ENCODE measurements at regions not wholly inside any gene's neighbourhood (a gene's known extent, or its start where the extent isn't known, plus 50 kb on each side); places are given as distances from the start of the nearest gene placed in this dataset.

DNA sequence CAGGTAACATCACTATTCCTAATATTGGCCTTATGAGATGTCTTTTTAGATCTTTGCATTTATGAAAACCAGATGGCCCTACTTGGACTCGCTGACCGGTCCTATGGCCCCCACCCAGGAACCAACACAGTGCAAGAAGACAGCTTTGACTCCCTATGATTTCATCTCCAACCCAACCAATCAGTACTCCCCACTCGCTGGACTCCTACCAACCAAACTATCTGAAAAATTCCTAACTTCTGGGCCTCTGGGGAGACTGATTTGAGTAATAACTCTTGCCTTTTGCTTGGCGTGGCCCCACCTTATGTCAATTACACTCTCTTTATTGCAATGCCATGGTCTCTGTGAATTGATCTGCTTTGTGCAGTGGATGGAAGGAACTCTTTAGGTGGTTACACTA lies 828.9 kb downstream of the CDH11 start:
- TF ChIP-seq, protein P1, sequence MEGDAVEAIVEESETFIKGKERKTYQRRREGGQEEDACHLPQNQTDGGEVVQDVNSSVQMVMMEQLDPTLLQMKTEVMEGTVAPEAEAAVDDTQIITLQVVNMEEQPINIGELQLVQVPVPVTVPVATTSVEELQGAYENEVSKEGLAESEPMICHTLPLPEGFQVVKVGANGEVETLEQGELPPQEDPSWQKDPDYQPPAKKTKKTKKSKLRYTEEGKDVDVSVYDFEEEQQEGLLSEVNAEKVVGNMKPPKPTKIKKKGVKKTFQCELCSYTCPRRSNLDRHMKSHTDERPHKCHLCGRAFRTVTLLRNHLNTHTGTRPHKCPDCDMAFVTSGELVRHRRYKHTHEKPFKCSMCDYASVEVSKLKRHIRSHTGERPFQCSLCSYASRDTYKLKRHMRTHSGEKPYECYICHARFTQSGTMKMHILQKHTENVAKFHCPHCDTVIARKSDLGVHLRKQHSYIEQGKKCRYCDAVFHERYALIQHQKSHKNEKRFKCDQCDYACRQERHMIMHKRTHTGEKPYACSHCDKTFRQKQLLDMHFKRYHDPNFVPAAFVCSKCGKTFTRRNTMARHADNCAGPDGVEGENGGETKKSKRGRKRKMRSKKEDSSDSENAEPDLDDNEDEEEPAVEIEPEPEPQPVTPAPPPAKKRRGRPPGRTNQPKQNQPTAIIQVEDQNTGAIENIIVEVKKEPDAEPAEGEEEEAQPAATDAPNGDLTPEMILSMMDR (IDR thresholded peaks at IDR 0.05; ENCODE audit: low read depth, low read length, missing control alignments), result no peak
- DNase-seq (ENCODE audit: low read depth), result no peak
- no peak overlapping the region for H3K4me3 ChIP-seq (ENCODE audit: low read depth, low read length)

DNA sequence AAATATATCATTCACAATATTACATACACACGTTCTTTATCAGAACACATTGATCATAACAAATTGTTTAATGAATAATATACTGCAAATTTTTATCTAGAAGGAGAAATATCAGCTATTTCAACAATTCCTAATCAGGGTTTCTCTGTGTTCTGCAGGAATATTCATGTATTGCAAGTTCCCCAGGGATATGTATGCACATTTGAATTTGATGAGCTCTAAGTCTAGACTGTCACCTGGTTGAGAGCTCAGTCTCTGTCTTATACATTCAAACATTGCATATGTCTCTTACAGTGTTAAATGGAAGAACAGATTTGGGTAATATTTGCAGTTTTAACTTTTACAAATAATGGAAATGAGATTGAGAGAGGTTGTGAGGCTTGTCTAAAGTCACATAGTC lies 829.7 kb downstream of the CDH11 start:
- DNase-seq (ENCODE audit: low read depth), result no peak
- TF ChIP-seq, protein P1 (IDR thresholded peaks at IDR 0.05; ENCODE audit: low read depth, low read length, missing control alignments), result no peak
- no peak overlapping the region for H3K4me3 ChIP-seq (ENCODE audit: low read depth, low read length)

DNA sequence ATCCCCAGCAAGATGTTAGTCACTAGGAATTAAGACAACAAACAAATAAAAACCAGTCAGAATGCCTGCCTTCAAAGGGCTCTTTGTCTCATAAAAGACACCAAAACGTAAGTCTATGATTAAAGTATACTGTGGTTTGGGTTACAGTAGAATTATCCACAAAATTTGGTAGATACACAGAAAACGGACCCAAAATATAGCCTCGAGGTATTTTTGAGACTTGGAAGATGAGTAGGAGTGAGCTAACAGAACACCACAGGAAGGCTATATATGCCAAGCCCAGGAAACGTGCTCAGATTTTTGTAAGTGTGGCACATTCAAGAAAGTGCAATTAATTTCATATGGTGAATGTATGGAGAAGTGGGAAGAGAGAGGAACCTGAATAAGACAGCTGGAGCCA lies 831.4 kb downstream of the CDH11 start:
- no peak for DNase-seq (ENCODE audit: low read depth)
- no peak overlapping the region for H3K4me3 ChIP-seq (ENCODE audit: low read depth, low read length)
- TF ChIP-seq, protein P1 (IDR thresholded peaks at IDR 0.05; ENCODE audit: low read depth, low read length, missing control alignments), result no peak

DNA sequence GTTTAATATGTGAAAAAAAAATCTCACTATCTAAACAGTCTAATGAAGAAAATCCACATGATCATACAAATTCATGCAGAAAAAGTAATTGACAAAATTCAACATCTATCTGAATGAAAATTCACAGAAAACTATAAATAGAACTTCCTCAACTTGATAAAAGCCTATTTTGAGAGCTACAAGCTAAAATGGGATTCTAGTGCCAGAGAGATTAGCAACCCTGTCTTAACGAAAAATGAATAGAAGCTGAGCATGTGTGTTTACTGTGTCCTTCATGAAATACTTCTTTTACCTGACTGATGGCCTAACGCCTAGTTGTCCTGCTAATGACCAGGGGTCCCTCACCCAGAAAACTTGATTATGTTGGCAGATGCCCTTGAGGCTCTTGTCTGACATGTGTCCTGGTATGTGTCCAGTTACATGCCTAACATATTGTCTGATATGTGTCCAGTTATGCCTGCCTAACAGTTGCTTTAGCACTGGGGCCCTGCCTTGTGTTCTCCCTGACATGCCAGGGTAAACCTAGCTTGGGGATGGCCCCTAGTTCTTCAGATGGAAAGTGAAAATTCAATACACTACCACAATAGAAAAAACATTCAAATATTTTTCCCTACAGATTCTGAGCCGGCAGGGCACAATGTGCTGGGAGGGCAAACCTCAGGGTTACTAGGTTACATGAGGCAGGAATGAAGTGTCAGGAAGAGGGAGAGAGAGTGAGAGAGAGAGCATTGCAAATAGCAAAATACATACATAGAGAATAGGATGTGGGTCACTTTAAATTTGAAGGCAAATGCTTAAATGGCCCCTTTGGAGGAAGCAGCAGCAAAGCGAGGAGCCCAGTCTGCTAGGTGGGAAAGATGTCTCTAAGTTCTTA lies 834.0 kb downstream of the CDH11 start:
- TF ChIP-seq, protein P1 (IDR thresholded peaks at IDR 0.05; ENCODE audit: low read depth, low read length, missing control alignments), result no peak
- DNase-seq (ENCODE audit: low read depth), result no peak
- no peak overlapping the region for H3K4me3 ChIP-seq (ENCODE audit: low read depth, low read length)

DNA sequence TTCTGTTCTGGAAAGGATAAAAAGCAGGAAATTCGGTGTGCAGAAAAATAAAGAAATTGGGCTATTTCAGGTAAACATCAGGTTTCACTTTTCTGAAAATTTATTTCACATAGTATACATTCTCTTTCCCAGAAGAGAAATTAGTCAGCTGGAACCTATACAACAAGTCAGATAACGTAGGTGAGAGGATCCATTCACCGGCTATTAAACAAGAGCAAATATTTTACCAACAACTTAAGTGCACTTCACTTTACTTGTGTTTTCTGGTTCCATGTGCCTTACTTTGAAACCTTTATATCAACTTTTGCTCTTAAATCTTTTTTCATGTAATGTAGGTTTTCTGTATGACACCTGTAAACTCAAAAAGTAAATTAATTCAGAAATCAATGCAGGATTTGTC lies 839.7 kb downstream of the CDH11 start:
- TF ChIP-seq, protein P1 (IDR thresholded peaks at IDR 0.05; ENCODE audit: low read depth, low read length, missing control alignments), result no peak
- no peak for DNase-seq (ENCODE audit: low read depth)
- H3K4me3 ChIP-seq (ENCODE audit: low read depth, low read length), result no peak overlapping the region

DNA sequence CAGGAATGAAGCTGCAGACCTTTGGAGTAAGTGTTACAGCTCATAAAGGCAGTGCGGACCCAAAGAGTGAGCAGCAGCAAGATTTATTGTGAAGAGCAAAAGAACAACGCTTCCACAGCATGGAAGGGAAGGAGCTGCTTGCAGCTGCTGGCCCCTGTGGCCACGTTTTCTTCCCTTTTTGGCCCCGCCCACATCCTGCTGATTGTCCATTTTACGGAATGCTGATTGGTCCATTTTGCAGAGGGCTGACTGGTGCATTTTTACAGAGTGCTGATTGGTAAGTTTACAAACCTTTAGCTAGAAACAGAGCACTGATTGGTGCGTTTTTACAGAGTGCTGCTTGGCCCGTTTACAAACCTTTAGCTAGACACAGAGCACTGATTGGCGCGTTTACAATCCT lies 841.5 kb downstream of the CDH11 start:
- H3K4me3 ChIP-seq (ENCODE audit: low read depth, low read length), result no peak overlapping the region
- no peak for DNase-seq (ENCODE audit: low read depth)
- TF ChIP-seq, protein P1 (IDR thresholded peaks at IDR 0.05; ENCODE audit: low read depth, low read length, missing control alignments), result no peak

DNA sequence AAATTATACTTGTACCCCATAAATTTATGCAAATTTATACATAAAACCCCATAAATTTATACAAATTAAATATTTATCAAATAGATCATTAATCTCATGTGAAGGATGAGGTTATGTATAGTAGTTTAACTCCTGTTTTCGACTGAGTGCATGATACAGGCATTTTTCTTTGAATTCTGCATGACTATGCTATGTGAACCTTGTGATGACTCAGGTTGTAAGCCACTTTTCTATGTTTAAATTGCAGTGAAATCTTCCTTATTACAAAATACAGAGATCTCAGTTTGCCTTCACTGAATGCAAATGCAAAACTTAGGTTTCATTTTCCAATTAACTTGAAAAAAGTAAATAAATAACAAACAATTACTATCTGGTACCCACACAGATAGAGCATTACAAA lies 843.7 kb downstream of the CDH11 start:
- TF ChIP-seq, protein P1 (IDR thresholded peaks at IDR 0.05; ENCODE audit: low read depth, low read length, missing control alignments), result no peak
- H3K4me3 ChIP-seq (ENCODE audit: low read depth, low read length), result no peak overlapping the region
- DNase-seq (ENCODE audit: low read depth), result no peak

Data from GM12864 (cell line).